MM.1S (cell line): ENCODE measurements at regions not wholly inside any gene's neighbourhood (a gene's known extent, or its start where the extent isn't known, plus 50 kb on each side); places are given as distances from the start of the nearest gene placed in this dataset.

Source experiments
- CTCF ChIP-seq: fragments of 300-600 bp; sonication (generic); IDR thresholded peaks from 2 replicates; pipeline ENCODE4 v1.5.1; 2016; ENCODE audit warnings: antibody characterized with exemption, low read length, mixed read lengths
- EZH2 ChIP-seq: fragments of 300-600 bp; sonication (generic); optimal IDR thresholded peaks from 2 replicates; pipeline ENCODE3; 2017; ENCODE audit warnings: low read depth, mild to moderate bottlenecking, antibody characterized with exemption, low read length, mixed read lengths
- EZH2phosphoT487 ChIP-seq: fragments of 300-600 bp; sonication (generic); IDR thresholded peaks from 2 replicates; pipeline ENCODE4 v1.6.1; 2018; ENCODE audit warnings: antibody characterized with exemption, low read length

GRCh38 chr15:61612111-61612510 is 383.0 kb upstream of the RORA start:
- TF ChIP-seq CTCF: no peak
- TF ChIP-seq EZH2phosphoT487: no peak
- TF ChIP-seq EZH2: no peak
